NCI-H146 (cell line): ENCODE measurements at regions not wholly inside any gene's neighbourhood (a gene's known extent, or its start where the extent isn't known, plus 50 kb on each side); places are given as distances from the start of the nearest gene placed in this dataset.
"Not testable (repeated sequence)": the region's sequence is repeated elsewhere in the genome, so short reads cannot be mapped to it uniquely, and the experiment has no call there.

Source experiments
- DNase-seq: peaks from one replicate; lab custom pipeline; 2025; lab: John Stamatoyannopoulos, UW

DNA sequence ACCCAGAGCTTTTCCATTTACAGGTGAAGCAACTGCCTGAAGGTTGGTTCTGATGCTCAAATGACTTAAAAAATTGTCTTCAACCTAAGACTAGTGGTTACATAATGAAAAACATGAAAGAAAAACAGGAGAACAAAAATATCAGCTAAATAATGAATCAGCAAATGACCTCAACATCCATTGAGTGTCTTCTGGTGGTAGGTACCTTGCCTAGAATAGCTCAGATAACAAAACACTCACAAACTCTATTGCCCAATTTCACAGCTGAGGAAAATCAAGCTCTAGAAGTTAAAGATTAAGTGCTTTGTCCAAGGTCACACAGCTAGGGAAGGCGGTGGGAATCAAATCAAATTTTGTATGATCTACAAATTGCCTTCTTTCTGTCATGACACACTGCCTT, 304.6 kb upstream of the CDH11 start:
- DNase-seq, result no peak

DNA sequence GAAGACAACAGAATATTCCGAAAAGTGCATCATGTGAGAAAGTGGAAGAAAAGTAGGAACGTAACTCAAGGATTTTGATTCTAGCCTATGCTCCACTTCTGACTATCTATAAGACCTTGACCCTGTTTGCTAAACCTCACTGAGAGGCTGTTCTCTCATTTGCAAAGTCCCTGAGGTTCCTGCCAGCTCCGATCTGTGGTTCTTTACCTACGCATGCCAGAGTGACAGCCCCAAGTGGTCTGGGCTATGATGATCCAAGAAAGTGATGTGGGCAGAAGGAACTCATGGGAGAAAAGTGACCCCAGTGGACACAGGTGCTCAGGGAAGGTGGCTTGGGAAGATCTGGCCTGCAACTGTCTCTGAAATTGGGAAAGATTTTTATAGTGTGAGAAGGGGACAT, 301.1 kb upstream of the CDH11 start:
- no peak for DNase-seq

DNA sequence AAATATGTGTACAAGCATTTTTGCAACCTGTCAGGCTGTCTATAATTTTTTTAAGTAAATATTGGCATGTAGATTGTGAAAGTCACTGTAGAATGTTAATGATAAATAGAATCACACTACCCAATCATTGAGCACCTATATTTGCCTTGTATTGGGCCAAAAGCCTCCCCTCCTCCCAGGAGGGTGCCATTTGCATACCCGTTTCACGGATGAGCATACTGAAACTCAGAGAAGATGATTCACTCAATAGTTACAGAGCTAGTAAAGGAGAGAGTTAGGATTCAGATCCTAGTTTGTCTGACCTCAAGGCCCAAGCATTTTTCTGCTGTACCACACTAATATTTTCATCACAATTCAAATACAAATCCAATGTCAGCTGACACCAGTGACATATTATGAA, 299.7 kb upstream of the CDH11 start:
- no peak for DNase-seq

DNA sequence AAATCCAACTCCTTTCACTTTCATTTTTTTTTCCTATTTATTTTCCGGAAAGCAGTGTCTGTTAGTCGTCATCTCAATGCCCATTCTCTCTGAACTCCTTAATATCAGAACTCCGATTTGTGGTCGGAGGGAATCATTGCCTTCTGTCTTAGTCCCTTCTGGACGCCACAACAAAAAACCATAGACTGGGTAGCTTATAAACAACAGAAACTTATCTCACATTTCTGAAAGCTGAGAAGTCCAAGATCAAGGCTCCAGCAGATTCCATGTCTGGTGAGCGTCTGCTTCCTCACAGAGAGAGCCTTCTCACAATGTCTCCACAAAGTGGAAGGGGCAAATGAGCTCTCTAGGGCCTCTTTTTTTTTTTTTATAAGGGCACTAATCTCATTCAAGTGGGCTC, 296.6 kb upstream of the CDH11 start:
- DNase-seq, result no peak

DNA sequence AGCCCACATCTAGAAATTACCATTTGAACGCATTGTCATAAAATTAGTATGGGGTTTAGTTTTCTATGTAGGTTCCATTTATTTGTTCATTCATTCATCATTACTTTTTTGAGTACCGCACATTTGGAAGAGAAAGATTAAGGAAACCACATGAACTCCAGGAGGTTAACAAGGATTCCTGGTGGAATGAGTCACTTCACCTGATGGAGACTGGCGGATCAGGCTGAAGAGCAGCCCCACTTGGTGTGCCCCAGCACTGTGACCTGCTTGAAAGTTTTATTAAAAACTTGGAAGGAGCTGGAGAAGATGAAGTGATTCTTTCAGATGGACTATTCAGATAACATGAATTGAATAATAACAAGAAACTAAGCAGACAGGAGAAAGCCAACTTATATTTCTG, 293.6 kb upstream of the CDH11 start:
- no peak for DNase-seq

DNA sequence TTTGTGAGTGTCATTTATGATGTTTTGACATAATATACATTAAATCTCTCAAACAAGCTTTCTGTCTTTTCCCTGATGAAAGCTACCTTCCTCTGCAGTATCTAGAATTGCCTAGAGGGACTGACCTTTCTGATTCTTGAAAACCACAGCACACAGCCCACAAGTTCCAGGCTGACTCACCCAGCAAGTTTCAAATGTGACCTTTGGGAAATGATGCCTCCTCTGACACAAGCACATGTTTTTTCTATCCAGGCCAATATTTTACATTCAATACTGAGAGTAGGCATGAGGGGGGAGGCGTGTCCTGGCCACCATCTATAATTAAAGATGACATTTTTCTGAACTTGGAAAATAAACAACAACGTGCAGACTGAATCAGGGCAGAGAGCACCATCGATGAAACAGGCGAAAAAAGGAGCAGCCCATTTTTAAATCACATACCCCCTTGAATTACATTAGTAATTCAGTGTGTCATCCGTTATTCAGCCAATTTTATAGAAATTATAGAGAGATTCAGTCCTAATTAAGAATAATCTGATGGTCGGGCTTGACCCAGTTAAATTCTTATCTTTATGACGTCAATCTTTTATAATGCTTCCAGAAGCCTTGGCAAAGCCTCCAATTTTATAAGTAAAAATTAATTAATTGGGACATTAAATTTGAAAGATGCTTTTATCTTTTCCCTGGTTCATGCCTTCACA, 292.6 kb upstream of the CDH11 start:
- no peak for DNase-seq

DNA sequence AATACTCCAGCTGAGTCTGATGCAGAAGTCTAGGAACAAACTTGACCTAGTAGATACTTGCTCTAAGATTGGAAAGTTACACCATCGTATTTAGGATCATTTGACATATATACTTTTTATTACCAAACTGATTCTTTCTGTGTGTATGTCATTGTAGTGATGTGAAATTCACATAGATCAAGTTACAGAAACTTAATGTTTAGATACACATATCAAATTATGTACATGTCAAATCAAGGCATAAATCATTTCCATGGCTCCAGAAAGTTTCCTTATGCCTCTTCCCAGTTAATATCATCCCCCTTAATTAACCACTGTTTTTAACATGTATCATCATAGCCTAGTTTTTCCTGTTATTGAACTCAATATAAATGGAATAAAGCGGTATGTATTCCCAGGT, 292.0 kb upstream of the CDH11 start:
- DNase-seq, result no peak

DNA sequence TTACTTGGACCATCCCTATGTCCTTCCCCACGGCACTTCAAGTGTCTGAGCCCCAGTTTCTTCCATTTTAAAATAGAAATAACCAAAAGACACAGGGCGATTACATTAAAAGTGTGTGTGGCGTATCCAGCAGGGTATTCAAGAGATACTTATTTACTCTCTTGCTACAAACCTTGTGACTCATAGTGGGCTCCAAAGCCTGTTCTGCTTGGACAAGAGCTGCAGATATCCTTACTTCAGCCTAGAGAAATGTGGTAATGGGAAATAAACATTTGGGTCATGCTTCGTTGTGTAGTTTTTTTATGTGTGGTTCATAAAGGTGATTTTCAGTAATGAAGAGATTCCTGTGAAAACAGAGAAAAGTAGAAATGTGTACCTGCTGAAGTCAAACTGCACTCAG, 288.9 kb upstream of the CDH11 start:
- DNase-seq, result no peak

DNA sequence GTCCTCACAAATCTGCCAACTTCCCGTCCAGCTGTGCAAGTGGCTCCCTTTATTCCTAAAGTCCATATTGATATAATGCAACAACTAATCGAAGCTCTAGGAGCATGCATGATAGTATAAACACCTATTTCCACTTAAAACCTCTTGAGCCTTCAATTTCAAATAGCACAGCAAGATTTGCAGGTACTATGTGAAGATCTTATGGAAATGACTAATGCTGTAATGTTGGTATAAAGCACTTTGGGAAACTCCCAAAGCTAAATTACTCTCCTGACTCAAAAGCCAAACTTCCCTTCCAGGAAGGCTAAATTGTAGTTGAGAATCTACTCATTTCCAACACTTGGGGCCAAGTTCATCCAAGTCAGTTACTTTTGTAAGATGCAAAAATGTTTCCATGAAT, 287.6 kb upstream of the CDH11 start:
- DNase-seq, result no peak

DNA sequence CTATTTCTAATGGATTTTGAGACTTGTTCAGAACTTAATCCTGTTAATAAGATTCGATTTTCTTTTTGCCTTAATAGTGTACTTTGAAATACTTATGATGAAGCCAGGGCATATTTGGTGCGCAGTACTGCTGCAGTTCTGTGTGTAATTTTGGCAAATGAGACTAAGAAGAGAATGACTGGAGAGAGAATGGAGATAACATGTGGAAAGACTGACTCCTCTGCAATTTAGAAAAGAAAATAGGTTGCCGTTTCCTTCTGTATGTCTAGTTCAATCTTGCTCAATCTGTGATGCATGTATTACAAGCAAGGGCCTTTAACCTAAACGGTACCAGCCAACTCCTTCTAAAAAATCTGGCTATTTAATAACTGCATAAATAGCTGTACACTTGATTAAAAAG, 285.1 kb upstream of the CDH11 start:
- DNase-seq, result no peak

DNA sequence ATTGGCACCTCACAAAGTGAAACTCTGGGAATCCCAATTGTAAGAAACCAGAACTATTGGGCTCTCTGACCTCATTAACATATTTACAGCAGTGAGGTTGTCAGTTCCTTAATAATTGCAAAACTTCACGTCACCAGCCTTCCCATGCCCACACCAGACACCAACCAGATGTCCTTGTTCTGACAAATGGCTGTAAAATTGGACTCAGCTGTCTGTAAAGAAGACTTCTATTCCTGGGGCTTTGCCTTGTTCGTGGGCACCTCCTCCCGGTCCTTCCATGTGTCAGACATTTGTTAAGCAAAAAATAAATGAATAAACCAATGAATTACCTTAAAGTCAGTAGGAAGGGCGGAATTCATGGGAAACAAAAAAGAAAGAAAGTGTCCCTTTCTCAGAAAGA, 284.3 kb upstream of the CDH11 start:
- DNase-seq, result no peak

DNA sequence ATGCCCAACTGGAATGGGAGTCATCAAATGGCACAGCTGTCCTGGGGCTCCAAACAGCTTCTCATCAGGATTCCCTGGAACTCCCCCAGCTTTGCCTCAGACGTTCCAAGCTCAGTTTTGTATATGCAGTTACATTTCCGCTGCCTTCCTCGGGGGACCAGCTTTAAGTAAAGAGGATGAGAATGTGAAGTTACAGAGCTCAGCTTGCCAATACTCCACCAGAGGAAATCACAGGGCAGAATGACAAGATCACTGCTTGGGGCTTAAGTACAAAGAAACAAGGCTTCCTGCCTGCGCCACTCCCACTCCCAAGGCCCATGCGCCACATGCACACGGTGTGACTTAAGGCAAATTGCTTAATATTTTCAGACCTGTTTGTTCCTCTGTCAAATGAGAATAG, 272.4 kb upstream of the CDH11 start:
- DNase-seq, result no peak

DNA sequence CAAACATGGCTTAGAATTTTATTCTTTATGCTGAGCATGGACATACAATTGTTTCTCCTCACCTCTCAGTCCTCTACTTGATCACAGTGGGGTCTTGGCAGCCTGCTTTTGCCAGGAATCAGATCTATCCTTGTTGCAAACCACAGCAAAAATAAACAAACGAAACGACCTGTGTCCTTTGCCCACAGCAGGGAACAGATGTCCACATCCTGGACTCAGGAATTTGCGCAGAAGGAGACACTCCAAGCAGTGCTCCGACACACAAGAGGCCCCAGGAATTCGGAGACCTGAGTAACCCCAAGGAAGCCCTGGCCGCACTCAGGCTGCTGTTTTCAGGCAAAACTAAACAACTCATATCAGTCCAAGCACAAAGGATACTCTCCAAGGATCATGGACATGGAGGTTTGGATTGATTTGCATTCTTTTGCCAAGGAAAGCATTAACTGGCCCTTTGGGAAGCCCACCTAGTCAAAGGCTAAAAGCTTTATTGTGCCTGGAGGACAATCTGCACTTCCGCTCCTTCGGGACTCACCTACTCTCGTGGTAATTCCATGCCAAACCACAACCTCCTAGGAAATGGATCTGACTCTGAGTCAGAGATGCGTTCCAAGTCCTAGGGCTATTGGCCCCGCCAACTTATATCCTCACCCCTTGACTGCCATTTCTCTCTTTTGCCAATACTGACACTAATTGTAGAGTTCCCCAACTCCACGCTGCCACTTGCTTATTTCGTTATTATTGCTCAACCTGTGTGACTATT, 271.1 kb upstream of the CDH11 start:
- no peak for DNase-seq

DNA sequence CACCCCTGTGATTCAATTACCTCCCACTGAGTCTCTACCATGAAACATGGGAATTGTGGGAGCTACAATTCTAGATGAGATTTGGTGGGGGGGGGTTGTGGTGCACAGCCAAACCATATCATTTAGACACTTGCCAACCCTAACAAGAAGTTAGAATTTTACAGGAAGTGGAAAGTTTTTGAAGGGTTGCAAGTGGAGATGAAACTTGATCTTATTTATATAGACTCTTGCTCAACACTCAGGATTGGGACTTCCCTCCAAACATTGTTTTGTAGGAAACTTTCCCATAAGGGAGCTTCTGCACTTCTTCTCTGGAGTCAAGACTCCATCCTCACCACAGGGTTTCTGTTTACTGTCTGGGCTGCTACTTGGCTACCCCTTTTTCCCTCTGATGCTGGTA, 266.7 kb upstream of the CDH11 start:
- DNase-seq, result no peak

DNA sequence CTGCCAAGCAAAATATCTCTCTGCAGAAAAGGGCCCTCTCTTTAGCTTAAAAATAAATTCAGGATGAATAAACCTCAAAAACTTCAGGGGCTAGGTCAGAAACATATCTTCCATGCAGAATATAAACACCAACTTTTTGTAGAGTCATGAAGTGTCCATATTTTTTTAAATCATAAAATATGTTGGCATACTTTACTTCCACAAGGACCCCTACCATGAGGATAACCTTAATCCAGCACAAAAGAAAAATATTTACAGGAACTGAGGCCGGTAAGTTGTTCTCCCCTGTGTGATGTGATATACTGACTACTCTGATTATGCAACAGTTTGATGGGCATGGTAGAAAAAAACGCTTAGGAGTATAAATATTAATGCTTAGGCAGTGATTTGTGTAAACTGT, 264.8 kb upstream of the CDH11 start:
- no peak for DNase-seq

DNA sequence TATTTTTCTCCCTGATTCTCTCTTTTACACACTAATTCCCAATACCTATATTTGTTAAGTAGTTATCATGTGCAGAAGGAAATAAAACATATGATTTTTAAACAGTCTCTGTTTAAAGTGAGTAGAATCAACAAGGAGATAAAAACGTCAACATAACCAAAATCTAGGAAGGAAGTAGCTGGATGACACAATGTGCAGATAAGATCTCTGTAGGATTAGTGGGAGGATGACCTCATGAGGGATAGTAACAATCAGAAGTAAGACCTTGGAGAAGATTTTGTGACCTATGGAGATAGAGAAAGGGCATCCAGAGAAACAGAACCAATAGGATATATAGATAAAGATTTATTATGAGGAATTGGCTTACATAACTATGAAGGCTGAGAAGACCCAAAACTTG, 262.6 kb upstream of the CDH11 start:
- DNase-seq, result no peak

DNA sequence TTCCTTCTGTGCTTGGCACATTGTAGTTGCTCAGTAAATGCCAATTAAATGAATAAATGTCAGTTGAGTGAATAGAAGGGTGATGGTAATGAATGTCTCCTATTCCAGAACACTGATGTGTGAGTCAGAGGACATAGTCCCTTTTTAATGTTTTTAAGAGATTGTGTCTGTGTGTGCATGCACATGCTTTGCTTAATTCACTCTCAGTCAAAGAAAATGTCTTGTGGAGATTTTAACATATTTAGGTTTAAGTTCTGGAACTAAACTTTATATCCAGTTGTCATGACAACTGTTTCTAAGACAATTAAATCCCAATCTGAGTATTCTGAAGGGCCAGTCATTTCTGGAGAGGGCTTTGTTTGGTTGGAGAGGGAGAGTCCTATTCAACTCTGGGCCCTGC, 255.3 kb upstream of the CDH11 start:
- no peak for DNase-seq

DNA sequence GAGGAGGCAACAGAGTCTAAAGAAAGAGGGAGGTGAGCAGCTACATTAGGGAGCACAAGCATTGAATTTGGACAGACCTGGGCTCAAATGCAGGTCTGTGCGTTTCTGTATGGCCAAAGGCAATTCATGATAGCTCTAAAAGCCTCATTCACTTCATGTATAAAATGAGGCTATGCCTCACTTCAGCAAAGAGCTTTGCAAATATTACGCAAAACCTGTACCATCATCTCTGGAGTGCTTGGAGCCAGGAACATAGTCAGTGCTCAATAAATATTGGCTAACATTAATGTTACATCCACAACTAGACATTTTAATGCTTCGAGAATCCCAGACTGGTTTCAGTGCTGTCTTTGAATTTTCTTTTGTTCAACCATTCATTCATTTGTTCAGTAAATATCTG, 254.7 kb upstream of the CDH11 start:
- DNase-seq, result no peak

DNA sequence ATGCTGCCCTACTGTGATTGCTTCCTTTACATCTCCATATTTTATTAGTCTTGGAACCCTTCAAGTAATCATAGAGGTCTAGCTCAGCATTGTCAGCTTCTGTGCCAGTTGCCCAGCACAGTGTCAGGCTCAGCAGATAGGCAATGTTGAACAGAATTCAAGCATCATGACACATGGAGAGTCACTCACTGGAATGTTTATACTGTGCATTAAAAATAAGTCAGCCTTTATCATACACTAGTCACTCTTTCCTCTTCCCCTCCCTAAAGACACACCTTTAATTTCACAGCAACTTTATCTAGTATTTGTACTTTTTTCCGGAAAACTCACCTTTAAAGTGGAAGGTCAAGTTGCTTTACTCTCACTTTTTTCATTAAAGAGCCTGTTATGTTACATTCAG, 253.8 kb upstream of the CDH11 start:
- no peak for DNase-seq

DNA sequence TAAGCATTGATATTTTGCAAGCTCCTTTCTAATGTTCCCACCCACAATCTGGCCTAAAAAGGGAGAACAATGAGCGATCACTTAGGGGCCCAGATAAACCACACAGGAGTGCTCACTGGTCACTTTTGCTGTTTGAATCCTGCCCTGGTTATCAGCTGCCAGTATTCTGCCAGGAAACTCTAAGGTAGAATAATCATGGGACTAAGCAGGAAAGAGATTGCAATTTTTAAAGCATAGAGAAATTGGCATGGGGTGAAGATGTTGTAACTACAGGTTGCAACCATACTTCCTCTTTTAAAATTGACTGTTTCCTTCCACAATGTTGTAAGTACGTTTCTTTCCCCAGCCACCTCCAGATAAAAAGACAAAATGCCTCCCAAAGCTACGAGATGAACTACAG, 251.2 kb upstream of the CDH11 start:
- DNase-seq, result no peak

DNA sequence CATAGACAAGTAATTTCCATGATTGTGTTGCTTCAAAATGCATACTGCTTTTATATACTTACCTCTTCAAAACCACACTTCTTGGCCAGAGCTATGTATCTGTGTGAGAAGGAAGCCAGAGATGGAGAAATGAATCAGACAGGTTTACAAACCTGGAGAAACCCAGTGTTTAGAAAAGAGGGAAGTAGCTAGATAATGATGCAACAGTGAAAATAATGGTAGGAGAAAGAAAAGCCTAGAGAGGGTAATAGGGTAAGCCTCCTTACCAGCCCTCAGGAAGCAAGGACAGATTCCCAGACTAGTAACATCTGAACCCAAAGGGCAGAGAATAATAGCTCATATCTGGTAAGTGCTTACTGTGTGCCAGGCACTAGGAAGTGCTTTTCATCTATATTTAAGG, 250.3 kb upstream of the CDH11 start:
- no peak for DNase-seq

DNA sequence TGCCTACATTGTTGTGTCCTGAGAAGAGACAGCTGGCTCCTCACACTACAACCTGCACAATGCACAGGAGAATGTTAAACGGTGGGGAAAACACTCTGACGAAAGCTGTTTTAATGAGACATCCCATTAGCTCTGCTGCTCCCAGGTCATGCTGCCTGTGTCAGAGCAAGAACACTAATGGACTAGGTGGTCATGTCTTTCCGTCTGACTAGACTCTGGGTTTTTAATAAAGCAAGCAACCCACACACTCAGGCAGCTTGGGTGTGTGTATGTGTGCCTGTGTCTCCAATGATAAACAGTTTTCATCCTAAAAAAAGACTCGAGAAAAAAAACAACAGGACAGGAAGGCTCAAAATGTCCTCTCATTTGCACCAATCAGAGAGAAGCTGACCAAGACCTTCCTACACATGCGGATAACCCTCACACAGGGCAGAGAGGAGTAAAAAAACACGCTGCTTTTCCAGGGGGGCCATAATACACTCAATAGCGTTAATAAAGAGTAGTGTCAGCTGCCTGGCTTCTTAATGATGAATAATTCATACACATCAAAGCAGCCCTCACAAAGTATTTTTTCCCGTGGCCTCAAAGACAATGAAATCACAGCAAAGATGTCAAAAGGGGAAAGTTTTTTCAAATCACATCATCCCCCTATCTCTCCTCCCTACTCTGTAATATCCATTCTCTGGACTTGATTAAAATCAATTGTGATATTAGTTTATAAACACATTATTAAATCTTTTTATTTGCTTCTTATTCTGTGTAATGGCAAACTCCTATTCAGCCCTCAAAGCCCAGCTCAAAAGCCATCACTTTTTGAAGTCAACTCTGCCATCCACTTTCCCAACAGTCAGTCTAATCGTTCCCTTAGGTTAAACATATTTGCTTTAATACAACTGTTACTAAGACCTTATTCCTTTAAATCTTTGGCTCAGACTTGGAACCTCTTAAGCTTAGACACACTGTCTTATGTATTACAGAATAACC, 244.2 kb upstream of the CDH11 start:
- no peak for DNase-seq

DNA sequence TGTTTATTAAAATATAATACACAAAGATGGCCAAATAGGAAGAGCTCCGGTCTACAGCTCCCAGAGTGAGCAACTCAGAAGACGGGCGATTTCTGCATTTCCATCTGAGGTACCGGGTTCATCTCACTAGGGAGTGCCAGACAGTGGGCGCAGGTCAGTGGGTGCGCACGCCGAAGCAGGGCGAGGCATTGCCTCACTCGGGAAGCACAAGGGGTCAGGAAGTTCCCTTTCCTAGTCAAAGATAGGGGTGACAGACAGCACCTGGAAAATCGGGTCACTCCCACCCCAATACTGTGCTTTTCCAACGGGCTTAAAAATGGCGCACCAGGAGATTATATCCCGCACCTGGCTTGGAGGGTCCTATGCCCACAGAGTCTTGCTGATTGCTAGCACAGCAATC, 234.9 kb upstream of the CDH11 start:
- not testable (repeated sequence) for DNase-seq
